AML-193 (cell line): ENCODE measurements at regions not wholly inside any gene's neighbourhood (a gene's known extent, or its start where the extent isn't known, plus 50 kb on each side); places are given as distances from the start of the nearest gene placed in this dataset.
"Not testable (repeated sequence)": the region's sequence is repeated elsewhere in the genome, so short reads cannot be mapped to it uniquely, and the experiment has no call there.

Experiments
- DNase-seq, 2 experiments: peaks; one replicate each; lab custom pipeline; 2025; lab: John Stamatoyannopoulos, UW

GRCh38 chr5:118478852-118479251 lies 509.5 kb downstream of the DTWD2 start:
- DNase-seq = no peak

DNA sequence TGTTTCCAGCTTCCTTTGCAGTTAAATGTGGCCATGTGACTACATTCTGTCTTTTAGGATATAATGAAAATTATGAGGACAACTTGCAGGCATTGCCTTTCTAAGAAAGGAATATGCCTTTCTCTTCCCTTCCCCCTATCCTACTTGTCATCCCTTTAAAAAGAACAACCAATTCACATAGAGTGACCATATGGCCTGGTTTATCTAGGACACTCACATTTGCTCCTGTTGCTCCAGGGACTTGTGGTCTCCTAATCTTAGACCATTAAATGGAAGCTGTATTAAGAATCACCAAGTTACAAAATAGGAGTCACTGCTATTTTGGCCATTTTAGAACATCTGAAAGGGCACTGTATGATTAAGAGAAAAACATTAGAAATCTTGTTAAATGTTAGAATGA lies 520.3 kb downstream of the DTWD2 start:
- no peak for DNase-seq

GRCh38 chr5:118467103-118467502 lies 521.2 kb downstream of the DTWD2 start:
- no peak for DNase-seq

- no peak for DNase-seq
These were observed 521.9 kb downstream of the DTWD2 start for GRCh38 chr5:118466418-118466817.

DNA sequence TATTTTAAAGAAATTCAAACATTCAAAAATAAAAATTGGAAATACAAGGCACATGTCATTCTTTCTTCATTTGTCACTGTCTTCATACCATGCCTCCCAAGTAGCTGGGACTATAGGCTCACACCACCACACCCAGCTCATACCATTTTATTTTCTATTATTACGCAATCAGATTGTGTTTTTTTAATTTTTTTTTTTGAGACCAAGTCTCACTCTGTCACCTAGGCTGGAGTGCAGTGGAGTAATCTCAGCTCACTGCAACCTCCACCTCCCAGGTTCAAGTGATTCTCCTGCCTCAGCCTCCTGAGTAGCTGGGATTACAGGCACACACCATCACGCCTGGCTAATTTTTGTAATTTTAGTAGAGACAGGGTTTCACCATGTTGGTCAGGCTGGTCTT lies 526.1 kb downstream of the DTWD2 start:
- not testable (repeated sequence) for DNase-seq

GRCh38 chr5:118461436-118461835 lies 526.9 kb downstream of the DTWD2 start:
- DNase-seq = no peak

DNA sequence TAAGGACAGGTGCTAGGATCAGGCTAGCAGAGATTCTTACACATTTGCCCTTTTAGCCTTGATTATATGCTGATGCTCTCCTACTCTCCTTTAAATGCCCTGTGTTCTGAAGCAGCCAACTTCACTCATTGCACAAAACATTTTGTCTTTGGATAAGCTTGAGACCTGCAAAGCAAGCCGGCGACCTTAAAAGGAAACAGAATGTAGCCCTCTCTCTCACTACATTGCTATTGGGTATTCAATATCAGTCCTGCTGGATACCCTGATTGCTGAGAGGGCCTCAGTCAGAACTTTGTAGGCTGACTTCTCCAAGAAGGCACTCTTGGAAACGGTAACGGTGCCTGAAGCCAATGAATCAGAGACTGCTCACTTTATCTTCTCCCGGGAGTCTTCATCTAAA lies 528.9 kb downstream of the DTWD2 start:
- DNase-seq = no peak

GRCh38 chr5:118456085-118456484 lies 532.3 kb downstream of the DTWD2 start:
- DNase-seq = no peak

- DNase-seq = no peak
These were observed 536.6 kb downstream of the DTWD2 start for GRCh38 chr5:118451697-118452247.

DNA sequence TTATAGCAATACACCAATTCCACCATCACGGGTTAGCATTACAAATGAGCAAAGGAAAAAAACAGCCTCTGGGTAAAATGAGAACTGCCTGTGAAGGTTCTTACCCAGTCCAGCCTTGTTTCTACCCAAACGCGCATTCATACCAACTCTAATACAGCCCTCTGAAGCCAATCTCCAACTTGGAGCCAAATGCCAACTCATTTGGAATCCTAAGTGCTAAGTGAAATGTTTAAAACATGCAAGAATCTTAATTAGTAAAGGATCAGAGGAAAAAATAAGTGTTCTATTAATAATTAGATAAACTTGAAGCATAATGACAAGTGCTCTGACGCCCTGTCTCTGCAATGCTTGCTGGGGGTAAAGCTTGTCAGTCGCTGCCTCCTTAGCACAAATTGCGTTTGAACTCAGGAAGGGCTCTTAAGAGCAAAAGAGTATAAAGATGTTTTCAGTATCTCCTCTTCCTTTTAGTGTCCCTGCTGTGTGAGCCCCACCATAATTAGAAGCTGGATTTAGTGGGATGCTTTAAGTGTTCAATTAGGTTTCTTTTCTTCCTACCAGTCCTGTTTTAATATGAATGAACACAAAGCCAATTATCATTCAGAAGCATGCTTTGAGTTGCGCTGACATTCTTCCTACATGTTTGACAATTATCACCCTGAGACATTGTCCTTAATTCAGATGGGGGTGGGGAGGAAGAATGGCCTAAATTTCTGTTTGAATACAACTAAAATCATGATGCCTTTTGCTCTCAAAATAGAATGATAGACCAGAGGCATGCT lies 537.6 kb downstream of the DTWD2 start:
- DNase-seq = no peak

DNA sequence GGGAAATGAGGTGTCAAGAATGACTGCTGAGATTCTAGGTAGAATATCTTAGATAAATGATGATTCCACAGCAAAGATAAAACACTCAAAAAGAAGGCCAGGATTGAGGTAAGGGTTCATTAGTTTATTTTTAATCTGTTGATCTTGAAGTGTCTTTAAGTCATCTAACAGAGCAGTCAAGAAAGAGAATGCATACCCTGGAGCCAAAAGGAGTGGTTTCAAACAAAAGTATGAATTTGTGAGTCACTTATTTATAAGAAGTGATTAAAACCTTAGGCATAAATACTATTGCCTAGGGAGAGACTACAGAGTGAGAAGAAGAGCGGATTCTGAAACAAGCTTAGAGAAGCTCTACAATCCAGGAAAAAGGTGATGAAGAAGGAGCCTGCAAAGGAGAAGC lies 541.0 kb downstream of the DTWD2 start:
- no peak for DNase-seq

GRCh38 chr5:118441956-118442355 lies 546.4 kb downstream of the DTWD2 start:
- no peak for DNase-seq

- no peak for DNase-seq
These were observed 547.3 kb downstream of the DTWD2 start for GRCh38 chr5:118441034-118441433.

DNA sequence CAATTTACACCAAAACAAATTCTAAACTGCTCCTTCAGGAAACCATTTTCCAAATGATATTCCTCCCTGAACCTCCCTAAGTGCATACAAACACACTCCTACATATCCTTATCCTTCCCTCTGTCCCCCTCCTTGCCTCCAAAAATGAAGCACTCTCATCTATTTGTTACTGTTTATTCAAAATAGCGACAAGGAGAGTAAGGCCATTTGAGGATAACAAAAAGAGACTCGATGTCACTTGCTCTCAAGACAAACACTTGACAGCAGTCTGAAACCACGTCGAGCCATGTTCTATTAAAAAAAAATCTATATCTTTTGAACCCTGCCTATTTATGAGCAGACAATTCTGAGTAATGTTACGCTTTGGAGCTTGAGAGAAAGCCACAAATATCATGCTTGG lies 547.9 kb downstream of the DTWD2 start:
- no peak for DNase-seq

DNA sequence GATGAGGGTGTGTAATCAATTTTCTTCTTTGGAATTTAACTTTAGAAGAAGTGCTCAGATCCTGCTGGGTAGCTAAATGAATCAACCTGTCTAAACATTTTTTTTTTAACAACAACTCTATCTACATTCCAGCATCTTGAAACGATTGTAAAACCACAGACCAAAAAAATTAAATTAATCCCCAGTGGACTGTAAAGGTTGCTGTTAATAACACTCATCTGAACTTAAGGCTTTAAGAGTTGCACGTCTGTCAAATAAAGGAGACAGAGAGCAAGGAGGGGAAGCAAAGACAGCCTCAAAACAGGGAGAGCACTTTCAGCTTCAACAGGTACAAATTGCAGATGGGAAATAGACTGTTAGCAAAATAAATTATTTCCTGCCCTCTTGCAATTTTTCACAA lies 548.5 kb downstream of the DTWD2 start:
- no peak for DNase-seq

- no peak for DNase-seq
These were observed 553.2 kb downstream of the DTWD2 start for GRCh38 chr5:118435131-118435530.

DNA sequence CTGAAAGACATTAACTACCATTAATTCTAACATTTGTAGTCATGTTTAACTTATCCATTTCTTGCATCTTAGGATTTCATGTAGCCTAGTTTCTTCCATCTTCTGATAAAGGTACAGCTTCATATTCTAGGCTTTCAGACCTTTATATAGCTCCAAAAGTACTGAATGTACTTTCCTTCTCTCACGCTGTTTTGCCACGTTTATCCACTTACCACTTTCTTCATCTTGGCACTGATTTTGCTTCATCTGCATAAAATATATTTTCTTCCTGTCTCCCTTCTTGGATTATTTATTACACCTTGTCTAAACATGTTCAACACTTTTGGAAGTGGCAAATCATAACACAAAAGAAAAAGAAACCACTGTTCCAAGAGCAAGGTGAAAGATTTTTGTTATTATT lies 553.8 kb downstream of the DTWD2 start:
- no peak for DNase-seq

- no peak for DNase-seq
These were observed 558.3 kb downstream of the DTWD2 start for GRCh38 chr5:118430076-118430475.

DNA sequence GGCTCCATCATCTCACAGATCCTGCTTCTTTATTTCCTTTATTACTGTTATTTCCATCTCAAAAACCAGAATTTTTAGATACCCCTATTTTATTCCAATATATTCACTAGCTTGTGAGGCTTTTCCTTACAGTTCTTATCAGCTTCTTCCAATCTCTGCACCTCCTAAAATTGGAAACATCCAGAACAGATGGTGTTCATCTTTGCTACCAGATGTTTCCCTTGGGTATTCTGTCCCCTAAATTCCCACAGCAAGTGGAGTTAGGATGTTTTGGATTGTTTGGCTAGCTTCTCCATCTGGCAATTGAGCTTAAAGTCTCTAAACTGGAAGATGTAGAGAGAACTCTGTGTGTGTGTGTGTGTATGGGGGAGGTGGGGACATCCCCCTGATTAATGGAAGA lies 580.4 kb downstream of the DTWD2 start:
- DNase-seq = no peak

DNA sequence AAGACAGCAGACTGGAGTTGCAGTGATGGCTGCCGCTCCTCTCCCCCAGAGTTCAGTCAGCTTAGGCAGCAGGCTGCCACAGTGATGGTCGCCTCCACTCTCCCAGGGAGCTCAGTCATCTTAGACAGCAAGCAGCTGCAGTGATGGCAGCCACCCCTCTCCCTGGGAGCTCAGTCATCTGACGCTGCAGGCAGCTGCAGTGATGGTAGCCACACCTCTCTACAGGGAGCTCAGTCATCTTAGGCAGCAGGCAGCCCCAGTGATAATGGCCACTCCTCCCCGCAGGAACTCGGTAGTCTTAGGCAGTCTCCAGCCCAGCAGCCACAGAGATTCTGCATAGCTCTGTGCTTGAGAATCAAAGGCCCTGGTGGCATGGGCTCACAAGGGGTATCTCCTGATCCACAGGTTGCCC lies 582.7 kb downstream of the DTWD2 start:
- DNase-seq = no peak

DNA sequence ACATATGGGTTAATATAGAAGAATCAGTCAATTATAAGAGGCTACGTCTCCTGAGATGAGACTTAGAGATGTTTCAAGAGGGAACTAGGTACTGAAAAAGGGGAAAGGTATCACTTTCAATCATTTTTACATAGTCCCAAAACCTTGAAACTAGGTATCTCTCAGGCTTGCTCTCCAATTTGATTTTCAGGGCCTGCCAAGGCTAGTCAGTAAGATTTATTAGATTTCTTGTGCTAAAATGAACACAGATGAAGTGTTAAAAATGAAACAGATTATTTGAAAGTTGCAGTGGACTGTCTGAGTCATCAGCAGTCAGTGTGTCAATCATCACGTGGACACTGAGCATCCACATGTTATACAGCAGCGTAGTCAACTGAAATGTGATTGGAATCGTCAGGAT lies 591.1 kb downstream of the DTWD2 start:
- no peak for DNase-seq

DNA sequence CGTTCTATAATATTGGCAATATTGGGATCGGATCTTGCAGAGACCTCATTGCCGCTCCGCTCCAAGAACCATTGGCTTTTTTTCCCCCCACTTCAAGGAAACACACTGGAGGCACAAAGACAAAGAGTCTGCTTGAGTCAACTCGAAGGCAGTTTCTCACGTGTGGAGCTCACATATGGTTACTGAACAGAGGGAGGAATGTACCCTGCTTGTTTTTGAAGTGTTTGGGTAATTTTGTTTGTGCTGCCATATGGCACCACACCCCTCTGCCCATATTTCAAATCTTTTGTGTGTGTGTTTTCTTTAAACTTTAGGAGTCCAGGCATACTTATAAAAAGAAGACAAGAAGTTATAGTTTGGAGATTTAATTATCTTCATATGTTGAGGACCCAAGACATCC lies 595.9 kb downstream of the DTWD2 start:
- no peak for DNase-seq

- not testable (repeated sequence) for DNase-seq
These were observed 605.4 kb downstream of the DTWD2 start for GRCh38 chr5:118382931-118383330.

DNA sequence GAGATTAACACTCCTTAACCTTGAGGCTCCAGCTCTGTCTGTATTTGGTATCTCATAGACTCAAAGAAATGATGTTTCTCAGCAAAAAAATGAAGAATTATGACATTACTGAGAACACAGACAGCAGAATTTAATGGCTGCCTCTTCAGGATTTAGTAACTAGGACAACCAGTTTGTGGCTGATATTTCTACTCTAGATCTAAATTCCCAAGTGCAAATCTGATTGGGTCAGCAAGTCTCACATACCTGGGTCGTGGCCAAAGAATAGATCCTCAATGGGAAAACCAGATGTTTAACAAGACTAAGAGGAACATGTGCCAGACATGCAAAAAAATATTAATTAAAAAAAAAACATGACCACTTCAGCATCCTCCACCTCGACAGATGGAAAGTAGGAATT lies 608.9 kb downstream of the DTWD2 start:
- no peak for DNase-seq
